ENCODE measurements at regions not wholly inside any gene's neighbourhood (a gene's known extent, or its start where the extent isn't known, plus 50 kb on each side); places are given as distances from the start of the nearest gene placed in this dataset.

- TF ChIP-seq CTCF (conservative IDR thresholded peaks at IDR 0.05; ENCODE audit: low read length) (no peak), EZH2phosphoT487 (IDR thresholded peaks at IDR 0.05; ENCODE audit: borderline replicate concordance) (no peak)
Measured at GRCh38 chr20:39532205-39532604, 570.1 kb downstream of the DHX35 start.
